Mammary epithelial cell (primary cell): ENCODE measurements at regions not wholly inside any gene's neighbourhood (a gene's known extent, or its start where the extent isn't known, plus 50 kb on each side); places are given as distances from the start of the nearest gene placed in this dataset.

Experiments used
- EZH2 ChIP-seq: IDR thresholded peaks from 2 replicates; pipeline ENCODE4 v1.6.1; 2012; ENCODE audit warnings: low read length, inconsistent platforms, borderline replicate concordance
- TF ChIP-seq, protein P1 (sequence below), 2 donors: IDR thresholded peaks in 1 of 2; conservative IDR thresholded peaks in 1 of 2; 2 replicates each; pipeline ENCODE4 v1.5.1; 2011 to 2012; ENCODE audit warnings: inconsistent platforms in 2 of 2, low read length in 2 of 2, mild to moderate bottlenecking in 2 of 2, control low read depth in 1 of 2, low read depth in 1 of 2; ENCODE audit not compliant: insufficient read depth in 1 of 2; ENCODE audit errors: extremely low read depth in 1 of 2

DNA sequence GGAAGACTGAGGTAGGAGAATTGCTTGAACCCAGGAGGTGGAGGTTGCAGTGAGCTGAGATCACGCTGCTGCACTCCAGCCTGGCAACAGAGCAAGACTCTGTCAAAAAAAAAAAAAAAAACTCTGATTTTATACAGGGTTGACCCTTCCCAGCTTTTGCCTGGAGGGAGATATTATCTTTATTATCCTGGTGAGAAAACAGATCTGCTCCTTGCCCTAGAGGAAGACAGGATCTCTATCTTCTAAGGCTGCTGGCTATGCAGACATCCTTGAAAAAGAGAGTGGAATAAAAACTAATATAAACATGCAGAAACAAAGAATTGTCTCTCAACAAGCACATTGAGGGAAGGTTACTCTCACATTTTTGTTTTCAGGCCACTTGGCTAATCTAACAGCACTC, 1503.4 kb upstream of the WWC1 start:
- TF ChIP-seq, protein P1, sequence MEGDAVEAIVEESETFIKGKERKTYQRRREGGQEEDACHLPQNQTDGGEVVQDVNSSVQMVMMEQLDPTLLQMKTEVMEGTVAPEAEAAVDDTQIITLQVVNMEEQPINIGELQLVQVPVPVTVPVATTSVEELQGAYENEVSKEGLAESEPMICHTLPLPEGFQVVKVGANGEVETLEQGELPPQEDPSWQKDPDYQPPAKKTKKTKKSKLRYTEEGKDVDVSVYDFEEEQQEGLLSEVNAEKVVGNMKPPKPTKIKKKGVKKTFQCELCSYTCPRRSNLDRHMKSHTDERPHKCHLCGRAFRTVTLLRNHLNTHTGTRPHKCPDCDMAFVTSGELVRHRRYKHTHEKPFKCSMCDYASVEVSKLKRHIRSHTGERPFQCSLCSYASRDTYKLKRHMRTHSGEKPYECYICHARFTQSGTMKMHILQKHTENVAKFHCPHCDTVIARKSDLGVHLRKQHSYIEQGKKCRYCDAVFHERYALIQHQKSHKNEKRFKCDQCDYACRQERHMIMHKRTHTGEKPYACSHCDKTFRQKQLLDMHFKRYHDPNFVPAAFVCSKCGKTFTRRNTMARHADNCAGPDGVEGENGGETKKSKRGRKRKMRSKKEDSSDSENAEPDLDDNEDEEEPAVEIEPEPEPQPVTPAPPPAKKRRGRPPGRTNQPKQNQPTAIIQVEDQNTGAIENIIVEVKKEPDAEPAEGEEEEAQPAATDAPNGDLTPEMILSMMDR (conservative IDR thresholded peaks at IDR 0.05 in 1 of 2, IDR thresholded peaks at IDR 0.05 in 1 of 2; ENCODE audit: extremely low read depth in 1 of 2, insufficient read depth in 1 of 2, low read depth in 1 of 2, low read length in 2 of 2), result no peak
- TF ChIP-seq EZH2, result no peak
